ENCODE measurements at regions not wholly inside any gene's neighbourhood (a gene's known extent, or its start where the extent isn't known, plus 50 kb on each side); places are given as distances from the start of the nearest gene placed in this dataset.
"Not testable (repeated sequence)": the region's sequence is repeated elsewhere in the genome, so short reads cannot be mapped to it uniquely, and the experiment has no call there.

- H3K4me3 ChIP-seq (ENCODE audit: low read depth, low read length), result no peak overlapping the region
- TF ChIP-seq CTCF (IDR thresholded peaks at IDR 0.05; ENCODE audit: insufficient read depth, low read length), result no peak
- no peak for DNase-seq (ENCODE audit: low read depth)
These were observed 286.5 kb upstream of the ECI2 start for GRCh38 chr6:4421837-4422236.

GRCh38 chr6:4420160-4420865, 284.9 kb upstream of the ECI2 start:
- TF ChIP-seq CTCF (IDR thresholded peaks at IDR 0.05; ENCODE audit: insufficient read depth, low read length), result no peak
- DNase-seq (ENCODE audit: low read depth), result no peak
- H3K4me3 ChIP-seq (ENCODE audit: low read depth, low read length), result no peak overlapping the region

GRCh38 chr6:4415549-4415948, 280.2 kb upstream of the ECI2 start:
- DNase-seq (ENCODE audit: low read depth), result no peak
- no peak for TF ChIP-seq CTCF (IDR thresholded peaks at IDR 0.05; ENCODE audit: insufficient read depth, low read length)

GRCh38 chr6:4414078-4414477, 278.7 kb upstream of the ECI2 start:
- DNase-seq (ENCODE audit: low read depth); H3K4me3 ChIP-seq (ENCODE audit: low read depth, low read length): not testable (repeated sequence)

More at GRCh38 chr6:4415549-4415948, 280.2 kb upstream of the ECI2 start:
- no peak overlapping the region for H3K4me3 ChIP-seq (ENCODE audit: low read depth, low read length)

GRCh38 chr6:4413073-4413472, 277.7 kb upstream of the ECI2 start:
- TF ChIP-seq CTCF (IDR thresholded peaks at IDR 0.05; ENCODE audit: insufficient read depth, low read length), result no peak
- peak; percentile 89 for DNase-seq (ENCODE audit: low read depth)
- H3K4me3 ChIP-seq (ENCODE audit: low read depth, low read length), result no peak overlapping the region

- DNase-seq (ENCODE audit: low read depth), result peak; percentile 70
- no peak for TF ChIP-seq CTCF (IDR thresholded peaks at IDR 0.05; ENCODE audit: insufficient read depth, low read length)
- no peak overlapping the region for H3K4me3 ChIP-seq (ENCODE audit: low read depth, low read length)
These were observed 277.1 kb upstream of the ECI2 start for GRCh38 chr6:4412488-4412887.

GRCh38 chr6:4412077-4412476, 276.7 kb upstream of the ECI2 start:
- DNase-seq (ENCODE audit: low read depth), result no peak
- no peak for TF ChIP-seq CTCF (IDR thresholded peaks at IDR 0.05; ENCODE audit: insufficient read depth, low read length)
- H3K4me3 ChIP-seq (ENCODE audit: low read depth, low read length), result no peak overlapping the region

GRCh38 chr6:4407710-4408109, 272.3 kb upstream of the ECI2 start:
- not testable (repeated sequence) for DNase-seq (ENCODE audit: low read depth); H3K4me3 ChIP-seq (ENCODE audit: low read depth, low read length)

Measured in fibroblast of the aortic adventitia (primary cell).